LNCaP clone FGC (cell line): ENCODE measurements at regions not wholly inside any gene's neighbourhood (a gene's known extent, or its start where the extent isn't known, plus 50 kb on each side); places are given as distances from the start of the nearest gene placed in this dataset.

ENCODE experiments used
- DNase-seq: peaks from one replicate; pipeline ENCODE4 v3.0.0-alpha.2; 2011; ENCODE audit warnings: low read depth
- H3K4me3 ChIP-seq: 2 replicates; pipeline ENCODE4 v1.5.1; 2011; ENCODE audit warnings: mild to moderate bottlenecking, low read depth, low read length, control low read depth
- CTCF ChIP-seq: IDR thresholded peaks from 2 replicates; pipeline ENCODE4 v1.5.1; 2012; ENCODE audit warnings: mild to moderate bottlenecking; ENCODE audit not compliant: control insufficient read depth, insufficient read depth; ENCODE audit errors: extremely low read depth

GRCh38 chr13:83190020-83190419, 692.3 kb downstream of the SLITRK1 start:
- TF ChIP-seq CTCF = no peak

GRCh38 chr13:83184819-83185218, 697.5 kb downstream of the SLITRK1 start:
- TF ChIP-seq CTCF = no peak
- DNase-seq = no peak
- H3K4me3 ChIP-seq = no peak overlapping the region

More at GRCh38 chr13:83190020-83190419, 692.3 kb downstream of the SLITRK1 start:
- no peak for DNase-seq
- no peak overlapping the region for H3K4me3 ChIP-seq

GRCh38 chr13:83184150-83184475, 698.2 kb downstream of the SLITRK1 start:
- no peak for TF ChIP-seq CTCF
- DNase-seq = no peak
- no peak overlapping the region for H3K4me3 ChIP-seq

- DNase-seq = no peak
- no peak for TF ChIP-seq CTCF
- no peak overlapping the region for H3K4me3 ChIP-seq
These were observed 698.7 kb downstream of the SLITRK1 start for GRCh38 chr13:83183439-83184149.

GRCh38 chr13:83182845-83183244, 699.4 kb downstream of the SLITRK1 start:
- no peak for DNase-seq
- H3K4me3 ChIP-seq = no peak overlapping the region
- TF ChIP-seq CTCF = no peak

GRCh38 chr13:83178008-83178407, 704.3 kb downstream of the SLITRK1 start:
- no peak for DNase-seq
- TF ChIP-seq CTCF = no peak
- H3K4me3 ChIP-seq = no peak overlapping the region

- no peak overlapping the region for H3K4me3 ChIP-seq
- TF ChIP-seq CTCF = no peak
- no peak for DNase-seq
These were observed 713.7 kb downstream of the SLITRK1 start for GRCh38 chr13:83168590-83168989.
